Fibroblast of skin of abdomen (primary cell): ENCODE measurements at regions not wholly inside any gene's neighbourhood (a gene's known extent, or its start where the extent isn't known, plus 50 kb on each side); places are given as distances from the start of the nearest gene placed in this dataset.

Experiments
- DNase-seq: peaks from one replicate; pipeline ENCODE4 v3.0.0-alpha.2; 2013

GRCh38 chr20:11217326-11218172, 543.8 kb upstream of the JAG1 start:
- DNase-seq, result peak; percentile 57

- no peak for DNase-seq
Measured at GRCh38 chr20:11218173-11218680, 544.4 kb upstream of the JAG1 start.

GRCh38 chr20:11219192-11219591, 545.4 kb upstream of the JAG1 start:
- no peak for DNase-seq

- DNase-seq, result no peak
Measured at GRCh38 chr20:11221046-11221445, 547.2 kb upstream of the JAG1 start.

- DNase-seq, result no peak
Measured at GRCh38 chr20:11222243-11222642, 548.4 kb upstream of the JAG1 start.

- no peak for DNase-seq
Measured at GRCh38 chr20:11227602-11228001, 553.8 kb upstream of the JAG1 start.

GRCh38 chr20:11229772-11230171, 556.0 kb upstream of the JAG1 start:
- DNase-seq, result peak; percentile 95

- DNase-seq, result peak; percentile 51
Measured at GRCh38 chr20:11230999-11231398, 557.2 kb upstream of the JAG1 start.

- DNase-seq, result no peak
Measured at GRCh38 chr20:11231742-11232648, 558.2 kb upstream of the JAG1 start.

GRCh38 chr20:11232896-11233295, 559.1 kb upstream of the JAG1 start:
- DNase-seq, result no peak

GRCh38 chr20:11234181-11234580, 560.4 kb upstream of the JAG1 start:
- DNase-seq, result no peak

GRCh38 chr20:11234608-11235007, 560.8 kb upstream of the JAG1 start:
- DNase-seq, result no peak

- peak; percentile 61 for DNase-seq
Measured at GRCh38 chr20:11235058-11235457, 561.3 kb upstream of the JAG1 start.

GRCh38 chr20:11242320-11242719, 568.5 kb upstream of the JAG1 start:
- no peak for DNase-seq

- DNase-seq, result no peak
Measured at GRCh38 chr20:11245431-11245830, 571.6 kb upstream of the JAG1 start.

GRCh38 chr20:11246251-11246775, 572.5 kb upstream of the JAG1 start:
- no peak for DNase-seq

GRCh38 chr20:11247046-11248010, 573.5 kb upstream of the JAG1 start:
- no peak for DNase-seq

- no peak for DNase-seq
Measured at GRCh38 chr20:11248011-11248409, 574.2 kb upstream of the JAG1 start.

- no peak for DNase-seq
Measured at GRCh38 chr20:11248687-11249638, 575.2 kb upstream of the JAG1 start.

GRCh38 chr20:11249683-11250082, 575.9 kb upstream of the JAG1 start:
- DNase-seq, result no peak

- DNase-seq, result no peak
Measured at GRCh38 chr20:11252447-11252846, 578.6 kb upstream of the JAG1 start.
